ENCODE measurements at regions not wholly inside any gene's neighbourhood (a gene's known extent, or its start where the extent isn't known, plus 50 kb on each side); places are given as distances from the start of the nearest gene placed in this dataset.

GRCh38 chr3:170784406-170784805 is 85.6 kb downstream of the RPL22L1 start:
- no peak for DNase-seq (ENCODE audit: low read depth in 2 of 2, low spot score in 1 of 2)

GRCh38 chr3:170780955-170781354 is 89.0 kb downstream of the RPL22L1 start:
- DNase-seq (ENCODE audit: low read depth in 2 of 2, low spot score in 1 of 2) = no peak

- DNase-seq (ENCODE audit: low read depth in 2 of 2, low spot score in 1 of 2) = no peak
These were observed 89.5 kb downstream of the RPL22L1 start for GRCh38 chr3:170780471-170780870.

- no peak for DNase-seq (ENCODE audit: low read depth in 2 of 2, low spot score in 1 of 2)
These were observed 91.5 kb downstream of the RPL22L1 start for GRCh38 chr3:170778240-170779217.

- no peak for DNase-seq (ENCODE audit: low read depth in 2 of 2, low spot score in 1 of 2)
These were observed 92.5 kb downstream of the RPL22L1 start for GRCh38 chr3:170777564-170777926.

- no peak for DNase-seq (ENCODE audit: low read depth in 2 of 2, low spot score in 1 of 2)
These were observed 93.0 kb downstream of the RPL22L1 start for GRCh38 chr3:170776887-170777563.

- no peak for DNase-seq (ENCODE audit: low read depth in 2 of 2, low spot score in 1 of 2)
These were observed 96.1 kb downstream of the RPL22L1 start for GRCh38 chr3:170773682-170774425.

- DNase-seq (ENCODE audit: low read depth in 2 of 2, low spot score in 1 of 2) = no peak
These were observed 97.8 kb downstream of the RPL22L1 start for GRCh38 chr3:170772175-170772574.

GRCh38 chr3:170768334-170768801 is 101.6 kb downstream of the RPL22L1 start:
- DNase-seq (ENCODE audit: low read depth in 2 of 2, low spot score in 1 of 2) = no peak

GRCh38 chr3:170767576-170767941 is 102.4 kb downstream of the RPL22L1 start:
- DNase-seq (ENCODE audit: low read depth in 2 of 2, low spot score in 1 of 2) = no peak

GRCh38 chr3:170766823-170767575 is 103.0 kb downstream of the RPL22L1 start:
- no peak for DNase-seq (ENCODE audit: low read depth in 2 of 2, low spot score in 1 of 2)

GRCh38 chr3:170766253-170766652 is 103.7 kb downstream of the RPL22L1 start:
- DNase-seq (ENCODE audit: low read depth in 2 of 2, low spot score in 1 of 2) = no peak

- DNase-seq (ENCODE audit: low read depth in 2 of 2, low spot score in 1 of 2) = no peak
These were observed 104.4 kb downstream of the RPL22L1 start for GRCh38 chr3:170765419-170766078.

- DNase-seq (ENCODE audit: low read depth in 2 of 2, low spot score in 1 of 2) = no peak
These were observed 106.0 kb downstream of the RPL22L1 start for GRCh38 chr3:170764017-170764416.

- no peak for DNase-seq (ENCODE audit: low read depth in 2 of 2, low spot score in 1 of 2)
These were observed 107.9 kb downstream of the RPL22L1 start for GRCh38 chr3:170762064-170762463.

GRCh38 chr3:170761103-170761502 is 108.9 kb downstream of the RPL22L1 start:
- no peak for DNase-seq (ENCODE audit: low read depth in 2 of 2, low spot score in 1 of 2)

GRCh38 chr3:170760174-170760526 is 109.8 kb downstream of the RPL22L1 start:
- DNase-seq (ENCODE audit: low read depth in 2 of 2, low spot score in 1 of 2) = no peak

- DNase-seq (ENCODE audit: low read depth in 2 of 2, low spot score in 1 of 2) = no peak
These were observed 110.4 kb downstream of the RPL22L1 start for GRCh38 chr3:170759511-170760173.

- DNase-seq (ENCODE audit: low read depth in 2 of 2, low spot score in 1 of 2) = no peak
These were observed 113.0 kb downstream of the RPL22L1 start for GRCh38 chr3:170757038-170757437.

GRCh38 chr3:170754311-170754693 is 115.7 kb downstream of the RPL22L1 start:
- no peak for DNase-seq (ENCODE audit: low read depth in 2 of 2, low spot score in 1 of 2)
